ENCODE measurements at regions not wholly inside any gene's neighbourhood (a gene's known extent, or its start where the extent isn't known, plus 50 kb on each side); places are given as distances from the start of the nearest gene placed in this dataset.
"Not testable (repeated sequence)": the region's sequence is repeated elsewhere in the genome, so short reads cannot be mapped to it uniquely, and the experiment has no call there.

- TF ChIP-seq BRCA1 (IDR thresholded peaks at IDR 0.05); BRCA1 (CRISPR knock-in tag; IDR thresholded peaks at IDR 0.05); NR2C2 (CRISPR knock-in tag; IDR thresholded peaks at IDR 0.05); NR2C2 (tag; IDR thresholded peaks at IDR 0.05); CBFB (CRISPR knock-in tag; IDR thresholded peaks at IDR 0.05); EP300 (IDR thresholded peaks at IDR 0.05; ENCODE audit: low read length); CTCF (IDR thresholded peaks at IDR 0.05 in 2 of 3, conservative IDR thresholded peaks at IDR 0.05 in 1 of 3; ENCODE audit: insufficient read depth in 2 of 3, low read depth in 1 of 3, low read length in 3 of 3); NR1H2 (CRISPR knock-in tag; IDR thresholded peaks at IDR 0.05); RERE (CRISPR knock-in tag; IDR thresholded peaks at IDR 0.05; ENCODE audit: borderline replicate concordance): not testable (repeated sequence)
Measured at GRCh38 chr21:9751087-9751585, 770.2 kb upstream of the TPTE start.
